ENCODE measurements at regions not wholly inside any gene's neighbourhood (a gene's known extent, or its start where the extent isn't known, plus 50 kb on each side); places are given as distances from the start of the nearest gene placed in this dataset.

DNA sequence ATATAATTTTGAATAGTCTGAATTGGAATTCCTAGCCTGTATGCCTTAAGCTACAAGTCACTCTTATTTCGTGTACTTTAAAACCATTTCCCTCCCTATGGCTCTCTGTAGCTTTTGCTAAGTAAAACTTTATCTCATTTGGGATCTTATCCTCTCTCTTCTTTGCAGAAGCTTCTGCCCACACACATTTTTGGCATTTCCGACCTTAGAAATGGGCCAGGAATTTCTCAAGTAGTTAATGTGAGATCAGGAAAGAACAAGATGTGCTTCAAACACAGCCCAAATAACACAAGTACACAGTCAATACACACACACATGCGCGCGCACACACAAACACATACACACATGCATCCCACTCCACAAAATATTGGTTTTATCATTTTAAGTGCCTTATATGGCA lies 931.0 kb upstream of the MIR17HG start:
- H3K4me3 ChIP-seq (ENCODE audit: low read depth, low read length): no peak overlapping the region
- TF ChIP-seq, protein P1, sequence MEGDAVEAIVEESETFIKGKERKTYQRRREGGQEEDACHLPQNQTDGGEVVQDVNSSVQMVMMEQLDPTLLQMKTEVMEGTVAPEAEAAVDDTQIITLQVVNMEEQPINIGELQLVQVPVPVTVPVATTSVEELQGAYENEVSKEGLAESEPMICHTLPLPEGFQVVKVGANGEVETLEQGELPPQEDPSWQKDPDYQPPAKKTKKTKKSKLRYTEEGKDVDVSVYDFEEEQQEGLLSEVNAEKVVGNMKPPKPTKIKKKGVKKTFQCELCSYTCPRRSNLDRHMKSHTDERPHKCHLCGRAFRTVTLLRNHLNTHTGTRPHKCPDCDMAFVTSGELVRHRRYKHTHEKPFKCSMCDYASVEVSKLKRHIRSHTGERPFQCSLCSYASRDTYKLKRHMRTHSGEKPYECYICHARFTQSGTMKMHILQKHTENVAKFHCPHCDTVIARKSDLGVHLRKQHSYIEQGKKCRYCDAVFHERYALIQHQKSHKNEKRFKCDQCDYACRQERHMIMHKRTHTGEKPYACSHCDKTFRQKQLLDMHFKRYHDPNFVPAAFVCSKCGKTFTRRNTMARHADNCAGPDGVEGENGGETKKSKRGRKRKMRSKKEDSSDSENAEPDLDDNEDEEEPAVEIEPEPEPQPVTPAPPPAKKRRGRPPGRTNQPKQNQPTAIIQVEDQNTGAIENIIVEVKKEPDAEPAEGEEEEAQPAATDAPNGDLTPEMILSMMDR (IDR thresholded peaks at IDR 0.05; ENCODE audit: low read depth, low read length): no peak
- in situ Hi-C loops (cut with HindIII; ENCODE audit: low sequenced_read_pairs): no loop called here
- DNase-seq (ENCODE audit: low read depth, low spot score): peak; percentile 50

DNA sequence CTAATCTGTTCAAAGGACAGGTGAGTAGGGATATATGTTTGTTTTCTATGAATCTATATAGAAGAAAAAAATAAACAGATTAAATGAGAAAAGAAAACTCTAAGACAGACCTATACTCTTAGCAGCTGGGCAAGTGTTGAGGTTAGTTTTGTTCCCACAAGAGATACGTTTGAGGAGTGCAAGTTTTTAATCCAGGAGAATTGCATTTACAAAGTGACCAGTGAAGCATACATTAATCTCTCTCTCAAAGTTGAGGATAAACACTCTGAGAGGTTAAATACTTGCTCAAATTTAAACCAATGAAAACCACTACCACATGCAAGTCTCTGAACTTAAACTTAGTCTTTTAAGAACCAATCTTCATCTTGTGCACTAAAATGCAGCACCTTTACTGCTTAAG lies 930.5 kb upstream of the MIR17HG start:
- in situ Hi-C loops (cut with HindIII; ENCODE audit: low sequenced_read_pairs): no loop called here

DNA sequence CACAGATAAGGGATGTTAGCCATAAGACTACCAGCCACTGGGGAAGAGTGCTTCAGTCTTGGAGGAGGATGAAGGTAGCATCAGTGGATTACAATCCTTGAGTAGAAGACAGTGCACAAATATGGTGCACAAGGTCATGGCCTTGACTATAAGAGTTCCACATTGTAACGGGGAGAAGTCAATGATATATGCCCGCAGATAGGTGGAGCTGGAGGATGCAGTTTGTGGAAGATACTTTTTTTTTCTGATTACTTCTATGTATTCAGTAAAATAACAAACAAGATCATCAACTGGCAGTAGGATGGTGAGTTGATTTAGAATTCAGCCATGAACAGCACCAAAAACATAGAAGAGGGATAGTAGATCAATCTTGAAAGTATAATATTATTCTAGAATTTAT lies 926.8 kb upstream of the MIR17HG start:
- no peak overlapping the region for H3K4me3 ChIP-seq (ENCODE audit: low read depth, low read length)
- in situ Hi-C loops (cut with HindIII; ENCODE audit: low sequenced_read_pairs): no loop called here
- TF ChIP-seq, protein P1 (IDR thresholded peaks at IDR 0.05; ENCODE audit: low read depth, low read length): peak; percentile 28
- no peak for DNase-seq (ENCODE audit: low read depth, low spot score)

More for the DNA sequence above, 930.5 kb upstream of the MIR17HG start:
- peak; percentile 5 for DNase-seq (ENCODE audit: low read depth, low spot score)
- TF ChIP-seq, protein P1 (IDR thresholded peaks at IDR 0.05; ENCODE audit: low read depth, low read length): no peak
- H3K4me3 ChIP-seq (ENCODE audit: low read depth, low read length): no peak overlapping the region

DNA sequence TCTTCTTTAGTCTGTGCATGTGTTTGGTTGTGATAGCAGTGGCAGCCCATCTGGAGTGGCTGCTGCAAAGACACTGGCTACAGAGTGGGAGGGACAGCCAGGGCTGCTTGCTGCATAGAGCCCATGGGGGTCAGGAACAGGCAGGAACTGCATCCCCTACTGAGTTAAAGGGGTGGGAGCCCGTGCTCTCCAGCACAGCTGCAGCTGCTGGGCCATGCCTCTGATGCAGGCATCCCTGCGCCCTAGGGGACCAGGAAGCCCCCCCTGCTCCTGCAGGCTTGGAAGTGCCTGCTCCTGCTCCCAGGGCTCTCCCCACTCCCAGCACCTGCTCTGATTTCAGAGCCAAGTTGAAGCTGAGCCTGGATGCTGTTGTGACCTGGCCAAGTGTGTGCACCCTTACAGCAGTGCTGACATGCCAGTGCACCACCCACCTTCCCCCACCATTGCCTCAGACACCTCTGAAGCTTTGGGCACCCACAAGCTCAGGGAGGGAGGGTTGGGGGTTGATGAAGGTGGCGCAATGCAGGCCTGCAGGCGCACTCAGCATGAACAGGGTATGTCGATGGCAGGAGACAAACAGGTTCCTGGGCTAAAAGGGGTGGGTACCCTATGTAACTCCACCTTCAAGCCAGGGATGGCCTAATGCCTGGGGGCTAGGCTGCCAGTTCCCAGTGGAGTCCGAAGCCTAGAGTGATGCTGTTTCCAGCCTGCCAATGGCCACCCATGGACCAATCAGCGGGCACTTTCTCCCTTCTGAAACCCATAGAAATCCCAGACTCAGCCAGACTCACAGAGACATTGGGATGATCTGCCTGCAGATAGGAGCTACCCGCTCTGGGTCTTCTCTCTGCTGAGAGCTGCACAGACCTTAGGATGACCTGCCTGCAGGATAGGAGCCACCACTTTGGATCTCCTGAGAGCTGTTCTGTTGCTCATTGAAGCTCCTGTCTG lies 919.9 kb upstream of the MIR17HG start:
- in situ Hi-C loops (cut with HindIII; ENCODE audit: low sequenced_read_pairs): no loop called here
- TF ChIP-seq, protein P1 (IDR thresholded peaks at IDR 0.05; ENCODE audit: low read depth, low read length): no peak
- DNase-seq (ENCODE audit: low read depth, low spot score): no peak
- H3K4me3 ChIP-seq (ENCODE audit: low read depth, low read length): no peak overlapping the region

DNA sequence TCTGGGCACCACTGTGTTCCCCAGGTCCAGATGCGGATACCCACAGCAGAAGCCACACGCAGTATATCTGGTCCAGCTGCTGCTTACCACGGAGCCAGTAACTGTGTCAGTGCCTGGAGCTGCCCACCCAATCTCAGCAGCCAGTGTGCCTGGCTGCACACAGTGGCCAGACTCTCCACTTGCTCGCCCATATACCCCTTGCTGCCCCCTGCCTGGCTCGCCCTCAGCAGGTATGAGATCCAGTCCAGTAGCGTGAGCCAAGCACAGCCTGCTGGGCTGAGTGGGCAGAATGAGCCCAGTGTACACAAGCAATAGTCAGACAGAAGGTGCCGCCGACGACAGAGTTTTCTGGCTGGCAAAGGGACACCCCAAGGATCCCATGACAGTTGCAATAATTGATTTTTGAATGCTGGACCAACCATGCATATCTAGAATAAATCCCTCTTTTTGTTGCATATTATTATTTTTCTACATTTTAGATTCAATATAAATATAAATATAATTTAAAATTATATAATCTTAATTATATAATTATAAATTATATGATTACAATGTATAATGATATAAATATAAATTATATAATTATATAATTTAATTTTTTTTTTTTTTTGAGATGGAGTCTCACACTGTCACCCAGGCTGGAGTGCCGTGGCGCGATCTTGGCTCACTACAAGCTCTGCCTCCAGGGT lies 918.8 kb upstream of the MIR17HG start:
- TF ChIP-seq, protein P1 (IDR thresholded peaks at IDR 0.05; ENCODE audit: low read depth, low read length): no peak
- no peak overlapping the region for H3K4me3 ChIP-seq (ENCODE audit: low read depth, low read length)
- no peak for DNase-seq (ENCODE audit: low read depth, low spot score)
- in situ Hi-C loops (cut with HindIII; ENCODE audit: low sequenced_read_pairs): no loop called here

DNA sequence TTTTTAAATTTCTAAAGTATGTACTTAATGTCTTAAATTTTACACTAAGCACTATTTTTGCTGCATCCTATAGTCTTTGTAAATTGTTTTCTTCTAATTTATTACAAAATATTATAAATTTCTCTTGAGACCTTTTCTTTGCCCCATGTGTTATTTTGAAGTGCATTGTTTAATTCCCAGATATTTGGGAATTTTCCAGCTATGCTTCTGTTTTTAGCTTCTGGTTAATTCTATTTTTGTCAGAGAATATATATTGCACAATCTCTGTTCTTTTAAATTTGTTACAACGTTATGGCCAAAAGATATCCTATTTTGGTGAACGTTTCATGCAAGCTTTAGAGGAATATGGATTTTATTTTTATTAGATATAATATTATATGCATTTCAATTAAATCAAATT lies 917.4 kb upstream of the MIR17HG start:
- TF ChIP-seq, protein P1 (IDR thresholded peaks at IDR 0.05; ENCODE audit: low read depth, low read length): no peak
- no peak overlapping the region for H3K4me3 ChIP-seq (ENCODE audit: low read depth, low read length)
- in situ Hi-C loops (cut with HindIII; ENCODE audit: low sequenced_read_pairs): no loop called here
- no peak for DNase-seq (ENCODE audit: low read depth, low spot score)

All from astrocyte of the spinal cord (primary cell).